ENCODE measurements at regions not wholly inside any gene's neighbourhood (a gene's known extent, or its start where the extent isn't known, plus 50 kb on each side); places are given as distances from the start of the nearest gene placed in this dataset.
"Not testable (repeated sequence)": the region's sequence is repeated elsewhere in the genome, so short reads cannot be mapped to it uniquely, and the experiment has no call there.

GRCh38 chr5:135178476-135179155 lies 144.6 kb upstream of the PITX1 start:
- no peak for DNase-seq

GRCh38 chr5:135177591-135177990 lies 143.6 kb upstream of the PITX1 start:
- DNase-seq = no peak

DNA sequence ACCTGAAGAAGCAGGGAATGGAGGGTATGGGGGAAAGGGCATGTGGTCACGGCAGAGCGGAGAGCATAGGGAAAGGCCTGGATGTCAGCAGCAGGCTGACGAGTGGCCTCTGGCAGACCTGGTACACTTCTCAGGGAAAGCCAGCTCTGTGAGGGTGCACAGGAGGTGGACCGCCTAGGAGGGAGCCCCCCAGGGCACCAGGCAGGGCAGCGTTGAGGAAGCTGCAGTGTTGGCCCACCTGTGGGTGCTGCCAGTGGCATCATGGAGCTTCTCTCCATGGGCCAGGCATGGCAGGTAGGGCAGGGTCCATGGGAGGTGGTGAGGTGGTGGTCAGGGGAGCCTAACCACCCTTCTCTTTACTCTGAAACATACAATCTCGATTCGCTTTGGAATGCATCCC lies 143.0 kb upstream of the PITX1 start:
- no peak for DNase-seq

- no peak for DNase-seq
Observed at GRCh38 chr5:135174315-135175096, 140.5 kb upstream of the PITX1 start.

DNA sequence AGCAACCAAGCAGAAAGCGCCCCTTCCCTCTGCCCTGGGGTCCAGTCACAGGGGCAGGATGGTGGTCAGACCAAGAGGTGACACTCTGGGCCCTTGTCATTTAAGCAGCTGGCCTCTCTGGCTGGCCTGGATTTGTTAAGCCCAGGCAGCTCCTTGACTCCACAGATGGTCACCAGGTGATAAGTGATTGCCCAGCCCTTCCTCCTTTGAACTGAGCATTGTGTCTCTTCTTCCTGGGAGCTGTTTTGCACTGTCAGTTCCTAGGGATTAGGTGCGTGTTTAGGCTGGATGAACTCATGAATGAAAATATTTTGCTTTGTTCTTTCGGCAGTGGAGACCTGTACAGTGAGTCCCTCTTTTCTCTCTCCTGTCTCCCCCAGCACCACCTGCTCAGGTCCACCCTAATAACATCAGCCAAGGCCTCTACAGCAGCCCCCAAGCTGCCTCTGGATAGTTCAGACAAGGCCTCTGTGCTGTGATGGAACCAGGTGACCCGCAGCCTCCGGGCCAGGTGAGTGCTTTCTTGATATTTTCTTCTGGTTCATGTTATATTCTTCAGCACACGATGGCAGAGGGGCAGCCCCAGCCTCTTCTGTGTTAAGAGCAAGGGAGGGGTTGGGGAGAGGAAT lies 139.7 kb upstream of the PITX1 start:
- DNase-seq = no peak

DNA sequence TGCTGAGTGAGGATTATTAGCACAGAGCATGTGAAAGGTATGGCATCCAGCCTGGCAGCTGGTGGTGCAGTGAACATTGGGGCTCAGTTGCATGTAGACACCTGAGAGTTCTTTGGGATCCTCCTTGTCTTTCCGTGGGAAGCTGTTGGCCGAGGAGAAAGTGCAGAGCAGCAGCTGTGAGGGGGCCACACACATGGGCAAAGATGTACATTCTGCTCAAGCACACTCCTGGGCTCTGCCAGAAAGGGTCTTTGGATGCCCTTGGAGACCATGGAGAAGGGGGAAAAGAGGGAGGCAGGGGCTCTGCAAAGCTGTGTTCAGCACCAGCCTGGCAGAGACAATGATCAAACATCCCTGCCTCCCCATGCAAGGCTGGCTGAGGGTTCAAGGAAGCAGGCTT lies 138.7 kb upstream of the PITX1 start:
- no peak for DNase-seq

DNA sequence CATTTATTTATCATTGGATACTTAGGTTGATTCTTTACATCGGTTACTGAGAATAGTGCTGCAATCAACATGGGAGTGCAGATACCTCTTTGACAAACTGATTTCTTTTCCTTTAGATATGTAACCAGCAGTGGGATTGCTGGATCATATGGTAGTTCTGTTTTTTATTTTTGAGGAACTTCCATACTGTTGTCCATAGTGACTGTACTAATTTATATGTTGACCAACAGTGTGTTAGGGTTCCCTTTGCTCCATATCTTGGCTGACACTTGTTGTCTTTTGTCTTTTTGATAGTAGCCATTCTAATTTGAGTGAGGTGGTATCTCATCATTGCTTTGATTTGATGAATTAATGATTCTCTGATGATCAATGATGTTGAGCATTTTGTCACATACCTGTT lies 137.3 kb upstream of the PITX1 start:
- DNase-seq = no peak

DNA sequence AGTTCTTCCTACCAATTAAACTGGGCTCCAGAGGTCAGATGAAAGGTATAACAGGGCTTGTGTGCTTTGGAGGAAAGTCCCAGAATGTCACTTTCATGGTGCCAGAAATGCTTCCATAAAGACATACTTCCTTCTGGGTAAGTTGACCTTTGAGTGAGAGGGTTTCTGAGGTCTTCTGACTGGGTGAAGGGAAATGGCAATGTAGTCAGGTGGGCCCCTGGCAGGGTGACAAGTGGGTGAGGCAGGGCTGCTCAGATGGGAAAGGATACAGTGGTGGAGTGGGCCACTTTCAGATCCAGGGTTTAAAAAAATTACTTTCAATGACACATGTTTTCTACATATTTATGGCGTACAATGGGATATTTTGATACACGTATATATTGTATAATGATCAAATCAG lies 136.5 kb upstream of the PITX1 start:
- no peak for DNase-seq

DNA sequence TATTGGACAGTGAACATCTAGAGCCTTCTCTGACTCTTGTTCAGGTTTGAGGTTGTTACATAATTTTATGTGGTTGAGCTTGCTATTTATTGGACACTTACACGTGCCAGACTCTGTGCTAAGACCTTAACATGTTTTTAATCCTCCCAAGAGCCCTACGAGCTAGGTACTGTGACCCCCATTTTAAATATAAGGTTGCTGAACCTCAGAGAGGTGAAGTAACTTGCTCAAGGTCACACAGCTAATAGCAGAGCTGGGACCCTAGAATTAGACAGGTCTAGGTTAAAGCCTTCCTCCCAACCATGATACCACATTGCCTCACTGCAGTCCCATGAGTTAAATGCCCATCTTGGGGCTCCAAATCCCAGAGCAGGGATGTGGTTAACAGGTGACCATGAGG lies 135.7 kb upstream of the PITX1 start:
- DNase-seq = no peak

DNA sequence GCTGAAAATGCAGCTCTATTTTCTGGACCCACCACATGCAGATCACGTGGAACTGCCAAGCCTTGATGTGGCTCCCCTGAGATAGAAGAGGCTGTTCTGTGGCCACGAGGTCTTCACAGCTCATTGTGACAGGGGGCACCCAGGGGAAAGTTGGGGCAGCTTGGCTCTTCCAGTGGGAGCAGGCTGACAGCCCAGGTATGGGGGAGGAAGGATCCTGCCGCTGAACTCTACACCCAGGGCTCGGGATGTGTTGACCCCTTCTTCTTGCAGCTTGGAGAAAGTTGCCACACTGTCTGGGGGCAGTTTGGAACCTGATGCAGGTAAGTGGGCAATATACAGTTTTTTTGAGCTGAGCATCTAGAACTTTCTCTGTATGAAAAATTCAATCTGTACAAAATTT lies 133.6 kb upstream of the PITX1 start:
- DNase-seq = no peak

GRCh38 chr5:135164873-135165614 lies 131.0 kb upstream of the PITX1 start:
- not testable (repeated sequence) for DNase-seq

DNA sequence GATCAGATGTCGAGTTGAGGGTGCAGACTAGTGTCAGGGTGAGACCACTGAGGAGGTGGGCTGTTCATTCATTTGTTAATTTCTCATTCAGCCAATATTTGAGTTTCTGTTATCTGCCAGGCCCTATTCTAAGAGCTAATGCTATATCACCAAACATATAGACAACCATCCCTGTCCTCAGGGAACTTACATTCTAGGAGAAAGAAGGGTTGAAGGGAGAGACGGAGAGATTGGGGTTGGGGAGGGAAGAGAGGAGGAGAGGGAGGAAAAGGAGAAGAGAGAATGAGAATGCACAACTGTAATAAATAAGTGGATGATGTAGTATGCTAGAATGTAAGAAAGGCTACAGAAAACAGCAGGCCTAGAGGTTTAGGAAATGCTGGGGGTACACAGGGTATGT lies 129.9 kb upstream of the PITX1 start:
- no peak for DNase-seq

DNA sequence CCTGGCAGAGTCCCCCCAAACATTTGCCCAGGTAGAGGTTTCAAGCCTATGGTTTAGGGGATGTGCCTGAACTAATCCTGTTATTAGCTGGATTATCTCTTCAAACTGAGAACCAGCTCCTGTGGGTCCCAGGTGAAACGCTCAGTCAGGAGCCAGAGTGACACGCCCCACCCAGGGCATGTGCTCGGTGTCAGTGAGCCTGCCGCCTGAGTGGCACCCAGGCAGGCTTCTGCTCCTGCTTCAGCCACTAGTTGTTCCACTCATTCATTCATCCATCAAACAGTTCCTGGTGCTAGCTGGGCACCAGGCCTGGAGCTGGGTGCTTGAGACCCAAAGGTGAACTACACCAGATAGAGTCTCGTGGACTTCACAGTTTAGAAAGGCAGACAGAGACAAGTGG lies 129.4 kb upstream of the PITX1 start:
- DNase-seq = no peak

GRCh38 chr5:135162661-135163265 lies 128.7 kb upstream of the PITX1 start:
- DNase-seq = no peak

DNA sequence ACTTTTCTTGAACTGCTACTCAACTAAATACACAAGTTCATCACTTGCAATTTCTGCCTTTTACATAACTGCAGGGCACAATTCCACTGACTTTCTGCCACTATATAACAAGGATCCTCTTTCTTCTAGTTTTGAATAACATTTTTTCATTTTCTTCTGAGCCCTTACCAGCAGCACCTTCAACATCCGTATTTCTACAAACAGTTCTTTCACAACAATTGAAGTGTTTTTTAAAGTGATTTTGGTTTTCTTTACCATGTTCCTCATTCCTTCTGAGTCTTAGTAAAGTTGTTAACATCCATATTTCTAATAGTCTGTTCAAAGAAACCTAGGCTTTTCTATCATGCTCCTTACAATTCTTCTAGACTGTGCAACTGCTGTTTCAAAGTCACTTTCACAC lies 127.2 kb upstream of the PITX1 start:
- no peak for DNase-seq

- DNase-seq = no peak
Observed at GRCh38 chr5:135160036-135160675, 126.1 kb upstream of the PITX1 start.

DNA sequence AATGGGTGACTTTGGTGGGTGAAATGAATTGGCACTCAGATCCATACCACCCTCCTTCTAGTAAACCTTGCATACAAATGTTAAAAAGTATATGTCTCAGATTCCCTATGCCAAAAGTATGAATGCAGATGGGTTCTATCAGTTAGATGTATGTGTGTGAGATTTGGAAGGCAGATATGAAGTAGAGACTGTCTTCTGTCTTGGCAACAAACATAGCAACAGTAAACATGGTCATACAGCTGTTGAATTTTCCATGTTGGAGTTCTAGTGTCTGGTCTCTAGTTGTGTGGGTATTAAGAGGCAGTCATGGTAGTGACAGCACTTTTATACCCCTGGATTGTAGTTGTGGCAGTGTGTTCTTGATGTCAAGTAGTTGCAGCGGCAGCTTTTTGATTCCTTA lies 125.6 kb upstream of the PITX1 start:
- DNase-seq = no peak

DNA sequence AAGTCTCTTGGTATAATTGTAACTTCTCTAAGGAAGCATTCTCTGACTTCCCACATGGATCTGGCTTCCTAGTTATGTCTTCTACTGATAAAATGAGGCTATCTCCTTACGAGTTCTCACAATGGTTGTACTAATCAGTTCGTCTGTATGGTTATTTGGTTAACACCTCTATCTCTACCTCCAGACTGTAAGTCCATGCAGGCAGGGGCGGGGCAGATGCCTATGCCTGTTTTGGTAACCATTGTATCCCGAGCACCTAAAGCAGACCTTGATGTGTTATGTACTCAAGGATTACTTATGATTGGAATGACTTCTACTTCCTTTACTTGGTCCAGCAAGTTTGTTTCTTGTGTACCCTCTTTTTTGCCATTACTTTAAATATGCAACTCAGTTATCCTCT lies 125.0 kb upstream of the PITX1 start:
- no peak for DNase-seq

GRCh38 chr5:135158314-135158697 lies 124.3 kb upstream of the PITX1 start:
- no peak for DNase-seq

DNA sequence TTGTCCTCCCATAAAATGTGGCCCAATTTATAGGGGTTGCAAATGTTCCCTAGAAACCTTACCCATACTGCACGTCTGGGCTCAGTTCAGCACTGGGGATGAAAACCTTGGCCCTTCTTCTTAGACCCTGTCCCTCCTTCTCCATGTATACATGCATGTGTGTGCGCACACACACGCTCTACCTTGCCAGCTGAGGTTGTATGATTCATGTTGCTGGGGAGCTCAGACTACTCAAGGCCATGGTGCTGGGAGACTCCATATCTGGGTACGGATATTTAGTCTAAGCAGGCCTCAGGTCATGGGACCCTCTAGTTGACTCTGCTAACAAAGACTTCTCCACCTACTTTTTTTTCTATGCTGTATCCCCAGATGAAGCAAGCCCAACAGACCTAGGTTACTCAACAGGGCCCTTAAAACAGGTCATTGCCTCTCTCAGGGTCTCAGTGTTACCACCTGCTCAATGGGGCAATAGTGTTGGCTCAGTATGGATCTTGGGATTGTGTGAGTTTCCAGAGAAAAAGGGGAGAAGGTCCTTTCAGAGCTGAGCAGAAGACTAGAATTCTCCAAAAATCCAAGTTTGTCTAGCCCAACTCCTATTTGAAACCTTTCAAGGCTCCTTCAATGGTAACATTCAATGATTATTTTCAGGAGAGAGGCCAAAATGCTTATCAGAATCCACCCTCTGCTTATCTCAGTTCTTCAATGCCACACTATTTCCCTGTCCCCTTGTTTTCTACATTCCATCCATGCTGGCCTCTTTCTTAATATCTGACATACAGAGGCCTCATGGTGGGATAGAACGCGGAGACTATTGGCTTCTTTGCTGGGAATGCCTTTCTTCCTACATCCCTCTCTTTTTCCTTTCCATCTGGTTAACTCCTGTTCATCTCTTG lies 123.6 kb upstream of the PITX1 start:
- DNase-seq = no peak

Data from tongue (tissue), 1 donor.